ENCODE measurements at regions not wholly inside any gene's neighbourhood (a gene's known extent, or its start where the extent isn't known, plus 50 kb on each side); places are given as distances from the start of the nearest gene placed in this dataset.

GRCh38 chr2:120441744-120442471 is 96.0 kb downstream of the INHBB start:
- no peak for DNase-seq

GRCh38 chr2:120442541-120442922 is 96.6 kb downstream of the INHBB start:
- DNase-seq = no peak

- DNase-seq = no peak
Measured at GRCh38 chr2:120442923-120443571, 97.1 kb downstream of the INHBB start.

- DNase-seq = no peak
Measured at GRCh38 chr2:120443946-120444345, 98.0 kb downstream of the INHBB start.

GRCh38 chr2:120444691-120445240 is 98.8 kb downstream of the INHBB start:
- DNase-seq = no peak

GRCh38 chr2:120445449-120446143 is 99.7 kb downstream of the INHBB start:
- no peak for DNase-seq

- no peak for DNase-seq
Measured at GRCh38 chr2:120446236-120447126, 100.5 kb downstream of the INHBB start.

GRCh38 chr2:120447127-120447785 is 101.3 kb downstream of the INHBB start:
- DNase-seq = no peak

- no peak for DNase-seq
Measured at GRCh38 chr2:120448436-120448835, 102.5 kb downstream of the INHBB start.

GRCh38 chr2:120448961-120449810 is 103.2 kb downstream of the INHBB start:
- DNase-seq = no peak

- DNase-seq = no peak
Measured at GRCh38 chr2:120450196-120450820, 104.4 kb downstream of the INHBB start.

- DNase-seq = no peak
Measured at GRCh38 chr2:120451334-120451733, 105.4 kb downstream of the INHBB start.

GRCh38 chr2:120452131-120452530 is 106.2 kb downstream of the INHBB start:
- DNase-seq = no peak

- no peak for DNase-seq
Measured at GRCh38 chr2:120452945-120453634, 107.2 kb downstream of the INHBB start.

- DNase-seq = no peak
Measured at GRCh38 chr2:120453635-120453998, 107.7 kb downstream of the INHBB start.

GRCh38 chr2:120454654-120455385 is 108.9 kb downstream of the INHBB start:
- DNase-seq = no peak

GRCh38 chr2:120455390-120455789 is 109.5 kb downstream of the INHBB start:
- DNase-seq = no peak

GRCh38 chr2:120456867-120457266 is 110.9 kb downstream of the INHBB start:
- DNase-seq = no peak

- no peak for DNase-seq
Measured at GRCh38 chr2:120460511-120460910, 114.6 kb downstream of the INHBB start.
